HuH-7 (cell line): ENCODE measurements at regions not wholly inside any gene's neighbourhood (a gene's known extent, or its start where the extent isn't known, plus 50 kb on each side); places are given as distances from the start of the nearest gene placed in this dataset.

ENCODE experiments used
- DNase-seq: peaks from one replicate; pipeline ENCODE4 v3.0.0; 2011; ENCODE audit warnings: low spot score

DNA sequence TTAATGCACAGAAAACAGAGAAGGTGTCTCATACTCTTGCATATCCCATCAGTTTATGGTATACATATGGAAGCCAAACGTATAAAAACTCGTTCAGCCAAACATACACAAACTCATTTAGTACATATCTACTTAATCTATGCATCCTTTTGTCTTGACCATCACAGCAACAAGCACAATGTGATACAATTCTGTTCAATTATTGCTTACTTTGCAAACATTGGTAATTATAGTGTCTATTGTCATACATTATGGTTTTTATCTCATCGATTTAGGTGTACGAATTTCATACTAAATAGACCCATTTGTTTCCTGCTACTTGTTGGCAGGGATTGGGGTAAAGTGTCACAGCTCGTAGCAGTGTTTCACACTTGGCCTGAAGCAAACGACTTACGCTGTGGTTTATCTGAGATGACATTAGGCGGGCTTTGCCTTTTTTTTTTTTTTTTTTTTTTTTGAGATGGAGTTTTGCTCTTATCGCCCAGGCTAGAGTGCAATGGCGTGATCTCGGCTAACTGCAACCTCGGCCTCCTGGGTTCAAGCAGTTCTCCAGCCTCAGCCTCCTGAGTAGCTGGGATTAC, 425.9 kb upstream of the JARID2 start:
- DNase-seq: no peak

DNA sequence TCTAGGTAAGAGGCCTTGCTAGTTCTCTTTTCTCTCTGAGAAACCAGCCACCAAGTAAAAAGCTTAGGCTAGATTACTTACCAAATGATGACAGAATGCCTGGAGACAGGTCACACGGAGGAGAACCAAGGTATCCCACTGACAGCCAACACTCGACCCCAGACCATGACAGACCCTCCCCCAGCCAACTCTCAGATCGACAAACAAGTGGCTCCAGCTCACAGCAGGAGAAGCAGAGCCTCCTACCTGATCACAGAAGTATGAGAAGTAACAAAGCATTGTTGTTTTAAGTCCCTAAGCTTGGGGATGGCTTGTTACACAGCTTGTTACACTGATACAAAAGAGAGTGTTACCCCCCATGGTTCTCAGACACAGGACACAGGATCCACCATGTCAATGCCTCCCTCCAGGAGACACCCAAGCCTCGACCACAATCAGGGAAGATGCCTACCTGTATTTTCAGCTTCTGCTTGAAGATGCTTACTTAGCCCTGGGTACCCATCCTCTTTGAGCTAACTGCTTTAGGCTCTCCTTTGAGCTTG, 423.8 kb upstream of the JARID2 start:
- DNase-seq: no peak

DNA sequence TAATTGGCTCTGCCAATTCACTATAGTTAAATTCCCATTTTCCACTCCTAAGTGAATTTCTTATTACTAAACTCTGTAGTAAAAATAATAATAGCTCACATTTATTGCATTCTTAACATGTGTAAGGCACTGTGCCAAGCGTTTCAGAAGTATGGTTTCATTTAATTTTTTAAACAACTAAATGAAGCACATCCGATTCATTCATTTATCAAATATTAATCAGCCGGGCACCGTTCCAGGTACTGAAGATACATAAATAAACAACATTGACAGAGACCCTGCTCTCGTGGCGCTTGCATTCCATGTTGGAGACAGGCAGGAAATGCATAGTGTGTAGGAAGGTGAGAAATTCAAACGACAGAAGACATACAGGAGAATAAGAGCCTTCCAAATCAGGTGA, 423.2 kb upstream of the JARID2 start:
- DNase-seq: no peak

DNA sequence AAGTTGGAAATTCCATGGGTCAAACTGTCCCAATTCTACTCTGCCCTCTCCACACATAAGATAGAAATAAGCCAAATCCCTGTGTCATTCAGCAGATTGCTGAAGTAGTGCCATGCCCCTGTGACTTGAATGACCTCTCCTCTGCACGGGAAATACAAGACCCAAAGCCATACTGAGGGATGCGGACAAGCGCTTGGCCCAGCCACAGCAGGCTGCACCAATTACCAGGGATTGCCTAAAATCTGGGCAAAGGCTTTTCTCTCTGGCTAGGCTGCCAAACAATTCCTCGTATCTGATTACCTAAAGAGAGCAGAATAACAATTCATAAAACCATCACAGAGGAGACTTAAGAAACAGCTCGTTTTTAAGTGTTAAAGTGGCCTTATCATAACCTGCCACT, 421.8 kb upstream of the JARID2 start:
- DNase-seq: no peak

DNA sequence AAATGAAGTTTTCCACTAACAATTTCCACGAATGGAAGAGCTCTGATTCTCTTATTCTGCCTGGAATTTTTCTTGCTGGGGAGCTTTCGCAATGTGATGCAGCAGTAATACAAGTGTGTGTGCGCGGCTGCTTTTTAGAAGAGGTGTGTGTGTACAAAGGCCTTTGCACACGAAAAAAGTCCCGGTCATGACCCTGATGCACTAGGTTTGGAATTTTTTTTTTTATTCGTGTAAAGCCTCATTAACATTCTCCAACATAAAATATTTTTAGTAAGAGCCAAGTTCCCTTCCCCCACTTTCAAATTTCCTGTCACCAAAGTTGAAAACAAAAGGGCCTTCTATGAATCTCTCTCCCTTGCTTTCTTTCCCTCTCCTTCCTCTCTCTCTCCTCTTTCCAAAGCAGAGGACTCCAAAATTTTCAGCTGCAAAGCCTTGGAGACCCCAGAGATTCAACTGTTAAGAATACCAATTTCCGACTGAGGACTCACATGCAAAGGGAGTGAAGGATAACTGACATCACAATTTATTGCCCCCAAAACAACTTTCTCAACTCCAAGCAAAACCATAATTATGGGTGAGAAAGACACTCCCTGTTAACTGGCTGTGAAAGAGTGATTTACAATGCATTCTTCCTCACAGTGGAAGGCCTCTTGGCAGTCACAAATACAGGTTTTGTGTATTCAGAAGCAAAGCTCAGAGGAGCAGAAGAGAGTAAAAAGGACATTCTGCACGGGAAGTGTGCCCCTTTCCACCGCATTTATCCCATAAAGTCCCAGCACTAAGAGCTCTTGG, 421.2 kb upstream of the JARID2 start:
- DNase-seq: no peak

DNA sequence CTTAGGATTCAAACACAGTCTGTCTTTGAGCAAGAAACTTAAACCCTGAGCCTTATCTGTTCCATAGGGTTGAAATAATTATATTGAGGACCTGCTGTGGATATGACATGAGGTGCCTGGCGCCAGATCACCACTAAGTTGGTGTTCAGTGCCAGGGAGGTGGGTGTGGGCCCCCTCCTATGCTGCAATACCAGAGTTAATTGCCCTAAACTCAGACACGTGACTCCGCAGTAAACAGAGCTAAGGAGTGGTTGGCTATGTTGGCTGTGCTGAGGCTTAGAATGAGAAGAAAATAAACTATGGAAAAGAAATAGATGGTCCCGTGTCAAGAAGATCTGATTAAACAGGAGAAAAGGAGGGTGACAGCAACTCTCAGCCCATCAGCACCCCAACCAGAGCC, 419.4 kb upstream of the JARID2 start:
- no peak for DNase-seq

DNA sequence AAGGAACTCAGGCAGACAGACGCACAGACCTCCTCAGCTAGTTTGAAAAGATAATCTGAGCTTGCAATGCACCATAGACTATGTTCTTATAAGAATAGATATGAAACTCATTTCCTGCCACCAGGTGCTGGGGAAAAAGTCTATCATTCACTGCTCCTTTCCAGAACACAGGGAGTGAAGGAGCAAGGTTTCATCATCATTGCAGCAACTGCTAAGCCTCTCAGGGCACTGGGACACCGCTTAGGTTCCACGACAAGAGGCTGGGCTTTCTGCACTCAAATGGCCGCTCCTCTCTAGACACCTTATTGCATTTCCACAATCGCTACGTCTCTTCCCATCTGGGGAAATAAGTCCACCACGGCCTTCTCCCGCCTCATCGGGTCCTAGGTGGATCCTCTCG, 418.5 kb upstream of the JARID2 start:
- DNase-seq: no peak

DNA sequence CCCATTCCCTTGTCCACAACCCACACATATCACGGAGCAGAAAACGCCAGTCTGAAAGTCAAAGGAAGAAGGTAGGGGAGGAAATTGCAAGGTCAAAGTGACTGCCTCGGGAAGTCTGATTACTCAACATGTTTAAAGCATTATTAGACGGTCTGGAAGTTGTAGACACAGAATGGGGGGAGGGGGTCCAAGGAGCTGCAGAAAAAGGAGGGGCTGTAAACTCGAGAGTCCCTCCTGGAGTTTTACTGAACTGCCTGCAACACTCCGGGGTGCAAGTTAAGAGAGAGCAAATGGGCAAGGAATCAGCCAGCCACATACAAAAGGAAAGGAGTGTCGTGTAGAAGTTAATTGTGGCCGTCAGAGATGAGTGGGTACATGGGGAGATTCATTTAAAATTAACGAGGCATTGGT, 417.7 kb upstream of the JARID2 start:
- no peak for DNase-seq

DNA sequence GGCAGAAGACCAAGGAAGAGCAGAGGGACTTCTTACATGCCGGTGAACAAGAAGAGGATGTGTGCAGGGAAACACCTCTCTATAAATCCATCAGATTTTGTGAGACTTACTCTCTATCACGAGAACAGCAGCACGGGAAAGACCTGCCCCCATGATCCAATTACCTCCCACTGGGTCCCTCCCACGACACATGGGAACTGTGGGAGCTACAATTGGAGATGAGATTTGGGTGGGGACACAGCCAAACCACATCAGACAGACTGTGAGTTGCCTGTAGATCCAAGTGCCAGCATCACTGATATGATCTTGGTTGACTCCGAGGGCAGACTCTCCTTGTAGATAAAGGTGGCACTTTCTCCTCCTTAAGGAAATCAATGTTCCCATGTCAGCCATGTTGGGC, 414.8 kb upstream of the JARID2 start:
- DNase-seq: no peak

DNA sequence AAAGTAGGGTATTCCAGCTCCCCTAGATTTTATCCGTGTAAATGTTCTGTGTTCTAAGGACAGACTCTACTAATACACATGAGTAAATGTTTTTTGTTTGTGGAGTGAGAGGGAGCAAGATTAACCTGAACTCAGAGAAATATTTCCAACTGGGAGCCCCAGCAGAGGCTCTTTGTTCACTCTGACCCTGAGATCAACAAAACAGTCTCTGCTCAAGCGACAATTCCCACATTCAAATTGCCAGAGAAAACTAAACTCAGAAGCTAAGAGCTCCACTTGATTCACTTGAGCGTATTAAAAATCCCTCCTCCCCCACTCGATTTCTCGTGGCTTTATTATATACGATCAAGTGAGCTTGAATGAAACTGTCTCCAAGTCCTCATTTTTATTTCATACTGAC, 413.9 kb upstream of the JARID2 start:
- DNase-seq: no peak

DNA sequence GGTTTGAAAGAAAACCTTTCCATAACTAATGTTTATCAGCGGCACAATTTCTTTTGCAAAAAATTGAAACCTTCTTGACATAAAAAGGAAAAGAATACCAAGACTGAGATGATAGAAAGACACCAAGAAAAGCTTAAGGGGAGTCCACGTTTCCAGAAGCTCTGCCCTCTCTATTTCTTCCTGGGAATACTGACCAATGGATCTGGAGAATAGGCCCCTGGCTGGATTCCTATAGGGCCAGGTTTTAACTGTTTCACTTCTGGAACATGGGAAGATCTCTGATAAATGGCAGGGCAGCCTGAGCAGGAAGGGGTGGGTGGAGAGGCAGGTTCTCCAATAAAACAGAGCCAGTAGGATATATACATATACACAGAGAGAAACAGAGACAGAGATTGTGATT, 413.4 kb upstream of the JARID2 start:
- no peak for DNase-seq

DNA sequence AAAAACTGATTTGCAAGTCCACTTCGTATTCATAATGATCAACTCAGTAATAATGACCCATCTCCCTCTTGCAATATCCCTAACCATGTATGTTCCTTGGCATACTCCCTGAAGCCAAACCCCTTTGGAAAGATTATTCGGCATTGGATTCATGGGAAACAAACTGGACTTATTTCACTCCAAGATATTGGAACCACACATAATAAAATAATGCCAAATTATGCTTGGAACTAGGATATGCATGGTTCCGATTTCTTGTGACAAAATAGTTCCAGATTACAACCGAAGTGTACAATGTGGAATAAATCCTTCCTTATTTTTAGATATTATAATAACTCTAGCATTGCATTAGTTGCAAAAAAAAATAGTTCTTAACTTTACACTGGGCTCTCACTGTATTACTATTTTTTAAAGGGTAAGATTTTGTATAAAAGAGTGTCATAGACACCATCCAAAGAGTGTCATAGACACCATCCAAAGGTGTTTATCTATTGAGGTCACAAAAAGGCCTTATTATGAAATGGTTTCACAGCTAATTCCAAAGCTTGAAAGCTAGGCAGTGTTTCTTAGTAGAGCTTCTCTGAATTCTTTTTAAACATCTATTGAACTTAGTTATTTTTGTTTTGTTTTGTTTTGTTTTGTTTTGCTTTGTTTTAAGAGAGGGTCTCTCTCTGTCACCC, 410.9 kb upstream of the JARID2 start:
- DNase-seq: no peak

DNA sequence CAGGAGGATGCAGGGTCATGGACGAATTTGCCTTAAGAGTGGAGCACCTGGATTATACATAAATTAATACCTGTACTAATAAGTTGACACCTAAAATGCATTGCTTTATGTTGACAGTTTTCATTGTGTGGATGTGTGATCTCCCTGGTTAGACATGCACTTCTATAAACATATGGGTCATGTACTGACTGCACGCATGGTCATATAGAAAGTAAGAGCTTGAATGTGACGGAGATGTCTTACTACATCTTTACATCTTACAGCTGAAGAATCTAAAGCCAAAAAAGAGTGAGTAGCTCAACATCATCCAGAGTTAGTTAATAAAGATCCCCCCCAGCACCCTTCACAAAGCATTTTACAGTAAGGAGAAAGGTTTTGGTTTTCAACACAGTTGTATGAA, 408.4 kb upstream of the JARID2 start:
- no peak for DNase-seq

DNA sequence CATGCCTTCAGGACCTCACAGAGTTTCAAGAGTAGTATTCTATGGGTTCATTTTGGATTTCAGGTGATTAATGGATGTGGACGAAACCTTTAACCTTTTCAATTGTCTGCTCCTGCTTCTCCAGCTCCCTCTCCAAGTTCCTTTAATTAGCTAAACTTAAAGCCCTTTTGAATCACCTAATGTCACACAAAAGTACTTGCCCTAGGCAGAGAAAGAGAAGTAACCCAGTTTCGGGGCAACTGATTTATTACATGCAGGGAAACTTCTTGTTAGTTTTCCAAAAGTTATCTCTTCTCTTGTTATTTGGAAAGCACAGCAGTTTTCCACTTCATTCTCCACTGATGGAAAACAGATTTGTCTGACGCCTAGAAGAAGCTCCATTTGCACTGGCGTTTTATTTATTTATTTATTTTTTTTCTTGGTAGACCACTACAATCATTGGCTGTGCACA, 407.7 kb upstream of the JARID2 start:
- no peak for DNase-seq

DNA sequence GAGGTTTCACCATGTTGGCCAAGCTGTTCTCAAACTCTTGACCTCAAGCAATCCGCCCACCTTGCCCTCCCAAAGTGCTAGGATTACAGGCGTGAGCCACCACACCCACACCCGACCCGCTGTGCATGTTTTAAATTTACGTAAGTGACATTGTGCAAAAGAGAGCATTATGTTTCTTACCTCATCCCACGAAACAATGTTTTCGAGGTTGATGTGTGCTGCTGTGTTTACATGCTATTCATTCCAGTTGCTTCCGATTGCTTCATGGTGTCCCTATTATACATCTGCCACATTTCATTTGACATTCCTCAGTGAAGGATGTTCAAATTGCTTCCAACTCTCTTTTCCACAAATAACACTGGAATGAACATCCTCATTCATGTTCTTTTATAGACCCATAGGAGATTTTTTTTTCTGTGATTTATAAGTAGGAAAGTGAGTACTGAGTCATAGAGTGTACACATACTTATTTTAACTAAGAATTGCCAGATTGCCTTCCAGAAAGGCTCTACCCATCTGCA, 403.9 kb upstream of the JARID2 start:
- DNase-seq: no peak

DNA sequence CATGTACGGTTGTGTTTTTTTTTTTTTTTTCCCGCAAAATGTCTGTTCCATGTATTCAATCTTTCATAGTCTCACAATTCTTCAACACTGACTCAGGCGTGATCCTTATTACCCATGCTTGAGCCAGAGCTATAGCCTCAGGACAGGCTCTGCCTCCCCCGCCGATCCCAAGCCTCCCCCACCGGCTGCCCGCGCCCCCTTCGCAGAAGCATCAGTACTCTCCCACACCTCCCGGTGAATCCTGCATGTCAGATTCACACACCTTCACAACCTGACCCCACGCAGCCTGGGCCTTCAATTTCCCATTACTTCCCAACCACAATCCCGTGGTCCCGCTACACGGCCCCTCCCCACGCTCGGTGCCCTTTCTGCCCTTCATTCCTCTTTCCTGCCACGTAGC, 401.5 kb upstream of the JARID2 start:
- DNase-seq: no peak

DNA sequence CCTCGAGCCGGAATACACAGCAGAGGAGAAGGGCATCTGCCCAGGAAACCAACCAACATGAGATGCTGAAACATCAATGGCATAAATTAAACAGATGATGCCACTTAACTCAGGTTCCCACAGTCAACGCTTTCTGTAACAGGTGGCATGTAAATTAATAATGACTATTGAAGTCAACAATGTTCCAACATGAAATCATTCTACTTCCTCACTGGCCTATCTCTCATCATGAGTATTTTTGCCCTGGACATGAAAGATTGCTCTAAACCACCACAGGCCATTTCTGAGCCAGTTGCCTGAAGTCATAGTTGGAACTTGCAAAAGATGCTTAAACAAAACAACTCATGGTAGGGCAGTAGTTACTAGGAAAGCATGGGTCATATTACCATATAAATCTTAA, 397.9 kb upstream of the JARID2 start:
- no peak for DNase-seq

DNA sequence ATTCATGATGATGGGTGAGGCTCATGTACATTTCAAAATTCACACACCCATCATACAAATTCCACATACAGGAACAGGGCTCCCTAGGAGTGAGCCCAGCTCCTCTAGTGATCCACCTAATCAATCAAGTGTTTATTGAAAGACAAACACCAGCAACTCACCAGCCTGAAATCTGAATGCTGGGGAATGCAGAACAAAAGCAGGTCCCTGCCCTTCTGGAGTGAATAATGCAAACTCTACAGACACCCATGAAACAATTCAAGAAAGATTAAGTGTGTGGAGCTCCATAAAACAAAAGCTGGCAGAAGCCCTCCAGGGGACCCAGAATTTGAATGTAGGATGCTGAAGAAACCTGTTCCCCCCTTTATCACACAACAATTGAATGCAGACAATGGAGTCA, 396.7 kb upstream of the JARID2 start:
- no peak for DNase-seq

DNA sequence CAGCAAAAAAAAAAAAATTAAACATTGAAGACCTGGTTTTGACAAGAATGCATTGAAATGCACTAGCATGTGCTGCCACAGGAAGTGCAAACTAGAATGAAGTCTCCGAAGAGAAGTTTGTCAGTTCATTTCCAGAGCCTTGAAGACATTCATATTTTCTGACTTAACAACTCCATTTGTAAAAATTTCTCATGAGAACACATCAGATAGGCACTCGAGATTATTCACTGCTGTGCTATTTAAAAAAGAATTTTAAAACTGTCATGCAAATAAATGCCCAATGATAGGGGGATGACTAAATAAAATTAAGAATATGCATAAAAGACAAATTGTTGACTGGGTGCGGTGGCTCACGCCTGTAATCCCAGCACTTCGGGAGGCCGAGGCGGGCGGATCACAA, 394.6 kb upstream of the JARID2 start:
- DNase-seq: no peak

DNA sequence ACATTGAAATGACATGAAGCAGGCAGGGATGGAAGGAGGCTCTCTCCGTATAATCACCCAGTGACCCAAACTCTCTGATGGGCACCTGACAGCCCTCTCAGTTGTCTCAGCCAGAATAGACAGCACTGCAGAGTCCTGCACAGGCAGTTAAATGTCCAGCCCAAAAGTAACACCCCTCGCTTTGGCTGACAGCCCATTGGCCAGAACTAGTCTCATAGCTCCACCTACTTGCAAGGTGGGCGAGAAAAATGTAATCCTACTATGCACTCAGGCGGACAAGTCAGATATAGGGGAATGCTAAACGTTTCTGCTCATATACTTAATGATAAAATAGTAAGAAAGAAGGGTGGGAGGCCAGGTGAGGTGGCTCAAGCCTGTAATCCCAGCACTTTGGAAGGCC, 393.5 kb upstream of the JARID2 start:
- DNase-seq: no peak

DNA sequence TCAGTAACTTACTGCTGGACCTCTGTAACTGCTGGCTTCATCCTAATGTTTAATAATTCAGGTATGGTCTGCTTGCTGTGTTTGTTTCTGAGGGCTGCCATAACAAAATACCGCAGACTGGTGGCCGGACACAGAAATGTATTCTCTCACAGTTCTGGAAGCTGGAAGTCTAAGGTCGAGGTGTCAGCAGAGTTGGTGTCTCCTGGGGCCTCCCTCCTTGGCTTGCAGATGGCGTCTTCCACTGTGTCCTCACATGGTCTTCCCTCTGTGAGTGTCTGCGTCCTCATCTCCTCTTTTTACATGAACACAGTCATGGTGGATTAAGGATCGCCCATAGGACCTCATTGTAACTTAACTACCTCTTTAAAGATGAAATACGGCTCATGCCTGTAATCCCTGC, 389.7 kb upstream of the JARID2 start:
- no peak for DNase-seq

DNA sequence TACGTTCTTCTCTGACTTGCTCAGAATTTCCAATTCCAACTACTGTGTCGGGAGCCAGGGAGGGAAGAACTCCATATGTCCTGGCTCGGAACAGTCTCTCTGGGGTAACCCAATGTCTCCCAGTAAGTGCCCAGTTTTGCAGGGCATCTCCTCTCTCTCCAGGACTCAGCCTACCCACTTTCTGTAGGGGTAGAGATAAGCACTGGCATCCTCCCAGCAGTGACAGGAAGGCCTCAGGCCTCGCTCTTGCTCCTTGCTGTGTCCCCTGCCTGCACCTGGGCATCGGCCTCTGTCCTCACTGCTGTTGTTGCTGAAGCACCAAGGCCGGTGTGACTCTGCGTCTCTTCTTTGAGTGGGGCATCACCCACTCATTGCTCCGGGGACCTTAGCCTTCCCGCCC, 388.9 kb upstream of the JARID2 start:
- no peak for DNase-seq

DNA sequence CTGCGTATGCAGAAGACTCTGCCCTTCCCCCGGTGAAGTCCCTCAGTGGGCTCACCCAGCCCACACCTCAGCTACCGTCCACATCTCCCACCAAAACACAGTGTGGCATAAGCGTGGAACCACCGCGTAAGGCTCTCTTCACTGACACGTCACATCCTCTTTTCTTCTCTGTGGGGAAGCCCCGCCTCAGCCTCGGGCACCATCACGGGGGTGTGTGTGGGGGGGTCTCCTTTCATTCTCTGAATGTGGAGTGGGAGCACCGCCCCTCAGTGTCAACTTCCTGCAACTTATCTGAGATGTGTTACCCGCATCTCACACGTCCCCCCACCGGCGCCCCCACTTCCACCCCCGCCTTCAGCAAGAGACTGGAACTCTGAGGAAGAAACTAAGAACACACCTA, 388.4 kb upstream of the JARID2 start:
- no peak for DNase-seq
